SK-N-DZ (cell line): ENCODE measurements at regions not wholly inside any gene's neighbourhood (a gene's known extent, or its start where the extent isn't known, plus 50 kb on each side); places are given as distances from the start of the nearest gene placed in this dataset.

ENCODE experiments used
- DNase-seq: peaks from one replicate; pipeline ENCODE4 v3.0.0-alpha.2; 2015; ENCODE audit warnings: low spot score
- small RNA-seq, 2 experiments: library from RNA; depleted of rRNA; stranded (forward); fragments of <200 nt; gene quantifications; one replicate each; pipeline ENCODE3, GENCODE V24; 2014

GRCh38 chr5:73996151-73996755 lies 370.3 kb downstream of the ARHGEF28 start:
- DNase-seq: no peak

GRCh38 chr5:73994963-73995362 lies 369.0 kb downstream of the ARHGEF28 start:
- no peak for DNase-seq

Small RNAs in the stretch of these regions (small RNA-seq; reads per million reads assigned to genes)
- gene RN7SL814P: 0 reads per million in 2 experiments
